ENCODE measurements at regions not wholly inside any gene's neighbourhood (a gene's known extent, or its start where the extent isn't known, plus 50 kb on each side); places are given as distances from the start of the nearest gene placed in this dataset.

GRCh38 chr5:5011151-5011550 lies 129.0 kb upstream of the ADAMTS16 start:
- TF ChIP-seq ELF4 (IDR thresholded peaks at IDR 0.05) (no peak), BHLHE40 (IDR thresholded peaks at IDR 0.05; ENCODE audit: borderline replicate concordance) (no peak), CTBP1 (IDR thresholded peaks at IDR 0.05; ENCODE audit: borderline replicate concordance) (no peak), SP1 (IDR thresholded peaks at IDR 0.05) (no peak)

Measured in HEK293T (cell line).